CD1c-positive myeloid dendritic cell (primary cell): ENCODE measurements at regions not wholly inside any gene's neighbourhood (a gene's known extent, or its start where the extent isn't known, plus 50 kb on each side); places are given as distances from the start of the nearest gene placed in this dataset.

Experiments used
- DNase-seq: peaks from one replicate; pipeline ENCODE4 v3.0.0-alpha.2; 2016; ENCODE audit errors: extremely low spot score

- DNase-seq, result no peak
These were observed 186.2 kb upstream of the CST7 start for GRCh38 chr20:24762791-24763350.

GRCh38 chr20:24763386-24764026 is 185.6 kb upstream of the CST7 start:
- peak; percentile 8 for DNase-seq

GRCh38 chr20:24764027-24764793 is 184.9 kb upstream of the CST7 start:
- DNase-seq, result no peak

- no peak for DNase-seq
These were observed 184.3 kb upstream of the CST7 start for GRCh38 chr20:24764794-24765202.

GRCh38 chr20:24765316-24766142 is 183.5 kb upstream of the CST7 start:
- no peak for DNase-seq

GRCh38 chr20:24766143-24766527 is 182.9 kb upstream of the CST7 start:
- no peak for DNase-seq

- DNase-seq, result no peak
These were observed 182.0 kb upstream of the CST7 start for GRCh38 chr20:24766826-24767622.

GRCh38 chr20:24767623-24768100 is 181.4 kb upstream of the CST7 start:
- DNase-seq, result no peak

GRCh38 chr20:24768201-24768636 is 180.8 kb upstream of the CST7 start:
- no peak for DNase-seq

DNA sequence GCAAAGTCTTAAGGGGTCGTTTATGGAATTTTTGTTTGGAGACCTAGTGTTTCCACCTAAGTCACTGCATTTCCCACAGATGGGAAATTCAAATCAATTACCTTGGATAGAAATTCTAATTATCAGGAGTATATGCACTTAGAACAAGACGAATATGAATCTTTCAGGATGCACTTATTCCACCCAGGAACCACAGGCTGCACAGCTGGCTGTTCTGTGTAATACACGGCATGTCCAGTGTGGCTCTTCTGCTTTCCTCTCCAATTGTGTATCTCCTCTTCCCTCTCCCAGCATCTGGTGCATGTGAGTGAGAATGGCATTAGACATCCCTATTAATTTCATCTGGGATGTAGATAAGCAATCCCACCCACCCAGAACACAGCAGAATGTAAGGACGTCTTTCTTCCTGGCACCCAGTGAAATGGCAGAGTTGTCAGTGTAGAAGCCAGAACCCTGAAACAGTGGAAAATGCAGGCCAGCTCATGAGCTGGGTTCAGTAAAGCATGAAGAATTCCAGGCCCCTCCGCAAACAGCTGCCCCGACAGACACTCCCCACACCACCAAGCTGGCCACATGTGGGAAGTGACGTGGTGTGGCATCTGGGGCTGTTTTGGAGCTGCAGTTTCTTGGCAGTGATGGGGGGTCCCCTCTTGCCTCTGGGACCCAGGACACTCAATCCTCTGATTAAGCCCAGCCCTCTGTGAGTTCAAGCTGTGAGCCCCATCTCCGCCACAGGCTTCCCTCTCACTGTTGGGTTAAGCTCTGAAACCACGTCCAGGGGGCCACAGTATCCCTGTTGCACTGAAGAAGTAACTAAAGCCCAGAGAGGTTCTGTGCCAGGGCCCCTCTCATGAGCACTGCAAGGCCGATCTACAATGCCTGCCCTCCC is 180.1 kb upstream of the CST7 start:
- no peak for DNase-seq

- no peak for DNase-seq
These were observed 179.0 kb upstream of the CST7 start for GRCh38 chr20:24769878-24770627.

DNA sequence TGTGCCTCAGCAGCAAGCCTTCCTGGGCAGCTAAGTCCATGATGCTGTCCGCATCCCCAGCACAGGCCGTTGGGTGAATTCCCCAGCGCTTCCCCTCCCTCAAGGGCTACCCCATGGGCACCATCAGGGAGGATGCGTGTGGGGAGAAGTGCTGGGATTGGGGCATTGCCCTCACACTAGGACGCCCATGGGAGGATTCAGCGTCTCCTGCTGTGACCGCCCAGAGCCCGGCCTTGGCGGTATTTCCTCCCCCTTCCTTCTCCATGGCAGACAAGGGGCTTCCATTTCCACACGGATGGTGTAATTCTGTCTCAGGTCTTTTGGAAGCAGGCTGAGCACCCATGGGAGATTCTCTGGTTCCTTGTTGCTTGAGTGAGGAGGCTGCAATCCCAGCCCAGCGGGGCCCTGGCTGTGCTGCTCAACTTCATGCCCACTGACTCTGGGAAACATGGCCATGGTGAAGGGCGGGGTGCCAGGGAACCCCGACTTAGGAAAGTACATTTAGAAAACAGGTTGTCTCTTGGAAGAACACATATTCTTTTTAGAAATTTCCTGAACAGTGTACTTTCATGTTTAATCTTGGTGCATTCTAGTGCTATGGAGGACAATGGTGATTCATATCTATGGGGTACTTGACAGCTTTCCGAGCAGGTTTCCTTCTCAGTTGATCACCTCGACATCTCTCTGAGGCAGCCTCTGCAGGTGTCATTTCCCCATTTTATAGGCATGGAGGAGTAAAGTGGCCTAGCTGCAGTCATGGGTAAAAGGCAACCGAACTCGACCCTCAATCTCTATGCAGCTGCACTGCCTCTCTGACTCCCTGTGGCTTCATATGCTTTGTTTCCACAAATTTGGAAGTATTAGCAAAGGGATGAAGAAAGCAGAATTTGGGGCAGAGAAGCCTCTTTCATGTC is 178.2 kb upstream of the CST7 start:
- DNase-seq, result no peak

- DNase-seq, result no peak
These were observed 177.5 kb upstream of the CST7 start for GRCh38 chr20:24771542-24772061.

- DNase-seq, result no peak
These were observed 176.4 kb upstream of the CST7 start for GRCh38 chr20:24772667-24773066.

GRCh38 chr20:24773168-24773567 is 175.9 kb upstream of the CST7 start:
- DNase-seq, result no peak

DNA sequence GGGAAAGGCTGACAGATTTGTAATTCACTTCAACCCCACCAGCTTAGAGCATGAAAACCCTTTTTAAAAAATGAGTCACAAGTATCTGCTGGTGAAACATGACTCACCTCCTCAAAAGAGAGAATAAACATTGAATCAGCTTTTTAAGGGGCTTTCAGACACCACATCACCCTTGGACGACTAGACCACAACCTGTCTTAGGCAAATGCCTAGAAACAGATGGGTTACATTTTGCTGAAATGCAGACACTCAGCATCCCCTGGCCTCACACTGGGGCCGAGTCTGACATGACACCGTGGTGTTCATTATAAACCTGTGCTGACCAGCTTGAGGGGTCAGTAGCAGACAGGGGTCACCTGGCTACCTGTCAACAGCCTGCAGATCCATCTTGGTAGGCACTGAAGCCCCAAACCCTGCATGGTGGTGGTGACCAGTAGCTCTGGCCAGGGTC is 175.3 kb upstream of the CST7 start:
- no peak for DNase-seq

DNA sequence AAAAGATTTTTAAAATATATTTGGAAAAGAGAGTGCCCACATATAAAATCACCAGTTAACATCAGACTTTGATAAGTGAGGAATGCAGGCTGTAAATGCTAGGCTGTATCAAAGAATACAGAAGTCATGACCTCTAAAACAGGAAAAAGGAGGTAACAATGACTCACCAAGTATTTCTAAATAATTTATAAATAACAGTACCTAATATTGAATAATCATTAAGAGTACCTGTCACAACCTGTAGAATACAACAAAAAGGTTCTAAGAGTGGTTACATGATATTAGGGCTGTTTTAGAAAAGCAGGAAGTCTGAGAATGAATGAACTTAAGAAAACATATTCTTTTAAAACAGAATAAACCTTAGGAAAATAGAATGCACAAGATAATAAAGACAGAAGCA is 173.1 kb upstream of the CST7 start:
- no peak for DNase-seq

DNA sequence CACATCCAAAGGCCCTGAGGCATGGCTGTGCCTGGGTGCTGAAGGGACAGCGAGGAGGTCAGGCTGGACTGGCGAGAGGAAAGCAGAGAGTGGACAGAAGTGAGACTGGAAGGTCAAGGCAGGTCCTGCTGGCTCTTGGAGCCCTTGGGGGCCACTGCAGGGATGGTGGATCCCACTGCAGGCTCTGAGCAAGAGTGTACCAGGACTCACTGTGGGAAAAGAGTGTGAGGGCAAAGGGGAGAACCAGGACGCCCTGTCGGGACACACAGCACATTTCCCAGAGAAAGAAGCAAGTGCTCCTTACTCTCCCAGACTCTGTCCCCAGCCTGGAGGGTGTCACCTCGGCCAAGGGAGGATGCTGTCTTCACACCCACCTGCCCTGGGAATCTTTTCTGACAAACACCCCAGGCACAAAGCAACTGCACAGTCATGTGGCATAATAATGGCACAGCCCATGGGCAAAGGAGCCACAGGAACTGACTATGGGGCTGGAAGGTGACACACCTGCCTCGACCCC is 172.3 kb upstream of the CST7 start:
- DNase-seq, result no peak
